NCI-H748 treated with DMSO at 0.1 percent for 48 hours (cell line): ENCODE measurements at regions not wholly inside any gene's neighbourhood (a gene's known extent, or its start where the extent isn't known, plus 50 kb on each side); places are given as distances from the start of the nearest gene placed in this dataset.
"Not testable (repeated sequence)": the region's sequence is repeated elsewhere in the genome, so short reads cannot be mapped to it uniquely, and the experiment has no call there.

Experiments
- DNase-seq: peaks from one replicate; lab custom pipeline; 2025; lab: John Stamatoyannopoulos, UW

DNA sequence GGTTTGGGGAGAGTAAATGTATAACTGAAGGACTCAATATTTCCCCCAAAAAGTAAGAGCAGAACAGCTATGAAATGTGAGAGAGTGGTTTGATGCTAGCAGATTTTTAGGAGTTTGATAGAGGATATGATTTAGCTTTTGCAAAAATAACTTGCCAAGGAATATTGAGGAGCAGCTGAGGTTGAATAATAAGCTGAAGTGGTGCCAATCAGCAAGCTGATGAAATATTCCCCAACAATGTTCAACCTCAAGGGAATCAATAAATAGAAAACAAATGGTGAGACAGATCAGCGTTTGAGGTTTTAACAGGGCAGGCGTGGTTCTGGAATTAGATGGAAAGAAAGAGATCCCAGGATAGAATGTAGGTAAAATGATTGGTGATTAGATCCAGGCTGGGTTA, 413.4 kb upstream of the ADAMTS5 start:
- no peak for DNase-seq

- DNase-seq = no peak
These were observed 412.5 kb upstream of the ADAMTS5 start for GRCh38 chr21:27379354-27379753.

DNA sequence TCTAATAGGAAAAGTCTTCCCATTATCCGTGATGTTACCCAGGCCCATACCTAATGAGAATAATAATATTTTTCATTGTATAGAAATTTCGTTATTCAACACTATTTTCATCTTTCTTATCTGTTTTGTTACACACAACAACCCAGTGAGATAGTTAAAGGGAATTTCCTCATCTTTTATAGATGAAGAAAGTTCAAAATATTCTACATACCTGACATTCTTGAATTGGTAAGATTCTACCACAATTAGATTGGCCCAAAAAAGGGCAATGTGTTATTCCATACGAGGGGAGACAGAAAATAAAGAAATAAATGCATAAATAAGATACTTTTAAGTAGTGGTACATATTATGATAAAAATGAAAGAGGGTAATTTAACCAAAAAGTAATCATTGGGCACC, 405.5 kb upstream of the ADAMTS5 start:
- no peak for DNase-seq

- DNase-seq = no peak
These were observed 405.1 kb upstream of the ADAMTS5 start for GRCh38 chr21:27371975-27372331.

DNA sequence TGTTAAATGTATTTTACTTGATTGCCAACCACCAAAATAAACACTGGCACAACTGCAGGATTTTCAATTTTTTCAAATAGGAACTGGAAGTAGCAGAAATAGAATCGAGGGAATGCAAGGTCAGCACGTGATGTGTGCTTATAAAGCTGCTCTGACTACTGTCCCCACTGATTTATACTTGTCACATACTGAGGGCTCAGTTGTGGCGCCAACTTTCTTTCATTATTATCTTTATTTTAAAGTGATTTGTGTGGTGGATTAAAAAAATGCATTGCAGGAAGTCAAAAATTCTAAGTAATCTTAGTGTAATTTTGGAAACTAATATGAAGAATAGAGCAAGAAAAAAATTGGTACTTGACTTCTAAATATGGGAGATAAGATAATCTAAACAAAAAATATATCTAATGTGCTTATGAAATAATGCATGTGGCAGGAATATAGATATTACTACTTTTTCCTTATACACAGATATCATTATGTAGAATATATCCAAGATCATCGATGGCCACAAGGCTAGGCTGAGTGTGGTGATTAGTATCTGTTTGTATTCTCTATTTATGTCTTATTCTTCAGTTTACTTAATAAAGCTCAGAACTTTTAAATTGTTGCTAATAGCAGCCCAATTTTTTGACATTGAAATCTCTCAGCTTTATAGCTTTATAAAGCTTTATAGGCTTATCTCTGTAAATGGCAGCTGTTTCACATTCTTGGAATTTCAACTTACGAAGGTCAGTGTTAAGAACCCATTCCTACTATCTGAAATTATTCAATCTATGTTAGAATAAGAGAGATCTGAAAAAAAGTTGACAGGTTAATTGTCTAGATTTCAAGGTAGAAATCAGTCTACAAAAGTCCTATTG, 404.5 kb upstream of the ADAMTS5 start:
- no peak for DNase-seq

DNA sequence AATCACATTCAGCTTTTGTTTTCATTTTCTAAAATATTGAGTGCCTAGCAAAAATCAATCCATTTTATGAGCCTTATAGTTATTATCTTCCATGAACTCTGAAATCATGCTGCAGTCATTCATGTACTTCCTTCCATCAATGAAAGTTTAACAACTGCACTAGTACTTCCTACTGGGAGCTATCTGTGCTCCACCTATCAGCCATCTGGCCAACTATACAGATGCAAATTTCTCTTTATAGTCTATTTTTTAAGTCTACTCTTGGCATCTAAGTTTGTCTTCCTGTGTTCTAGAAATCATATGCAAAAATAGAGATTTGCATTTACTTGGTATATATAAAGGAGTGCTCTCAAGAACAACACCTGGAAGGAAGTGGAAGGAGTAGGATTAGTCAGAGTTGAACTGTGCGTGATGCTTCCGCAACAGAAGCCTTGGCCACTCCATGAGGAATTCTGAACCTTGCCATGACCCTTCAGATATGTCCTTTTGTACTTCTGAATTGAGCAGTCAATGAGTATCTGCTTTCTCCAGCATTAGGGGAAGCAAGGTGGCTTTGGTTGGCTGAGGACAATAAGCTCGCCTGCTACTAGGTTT, 403.2 kb upstream of the ADAMTS5 start:
- DNase-seq = no peak

- DNase-seq = no peak
These were observed 402.3 kb upstream of the ADAMTS5 start for GRCh38 chr21:27369234-27369633.

DNA sequence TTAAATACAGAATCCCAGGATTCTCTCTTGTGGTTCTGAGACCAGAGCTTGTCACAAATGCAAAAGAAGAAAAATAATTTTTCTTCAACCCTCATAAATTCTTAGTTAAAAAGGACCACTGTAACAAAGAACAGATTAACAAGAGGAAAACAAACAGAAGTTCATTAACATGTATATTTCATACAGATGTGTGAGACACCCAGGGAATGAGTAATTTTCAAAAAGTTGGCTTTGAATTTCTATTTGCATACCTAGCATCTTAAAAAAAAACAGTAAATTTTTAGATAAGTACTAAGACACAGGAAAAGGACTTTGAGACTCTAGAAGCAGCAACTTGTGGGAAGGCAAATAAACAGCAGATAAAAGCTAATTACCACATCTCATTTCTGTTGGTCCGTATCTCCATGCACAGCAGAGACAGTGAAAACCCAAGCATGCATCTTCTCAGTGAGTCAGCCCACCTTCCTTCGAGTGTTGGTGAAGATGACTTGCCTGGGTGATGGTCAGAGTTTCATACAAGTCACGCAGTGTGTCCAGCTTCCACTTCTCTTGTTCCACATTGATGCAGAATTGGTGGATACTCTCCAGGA, 399.9 kb upstream of the ADAMTS5 start:
- DNase-seq = no peak

DNA sequence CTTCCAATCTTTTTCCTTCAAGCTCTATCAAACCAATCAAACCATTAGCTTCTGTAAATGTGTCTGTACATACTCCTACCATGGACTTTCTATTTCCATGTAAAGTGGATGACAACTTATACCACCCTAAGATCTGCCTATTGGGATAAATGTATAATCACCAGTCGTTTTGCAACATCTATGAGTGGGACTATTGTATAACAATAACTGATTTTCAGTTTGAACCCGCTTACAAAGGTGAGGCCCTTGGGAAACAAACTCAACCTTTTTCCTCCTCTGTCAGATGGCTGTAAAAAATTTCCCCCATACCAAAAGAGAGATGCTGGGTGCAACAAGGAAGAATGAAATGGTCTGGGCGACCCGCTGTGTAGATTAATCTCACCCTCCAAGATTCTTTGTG, 399.1 kb upstream of the ADAMTS5 start:
- DNase-seq = no peak

GRCh38 chr21:27365394-27365793, 398.5 kb upstream of the ADAMTS5 start:
- DNase-seq = no peak

GRCh38 chr21:27363719-27364477, 397.0 kb upstream of the ADAMTS5 start:
- DNase-seq = no peak

- DNase-seq = no peak
These were observed 395.4 kb upstream of the ADAMTS5 start for GRCh38 chr21:27362249-27362648.

DNA sequence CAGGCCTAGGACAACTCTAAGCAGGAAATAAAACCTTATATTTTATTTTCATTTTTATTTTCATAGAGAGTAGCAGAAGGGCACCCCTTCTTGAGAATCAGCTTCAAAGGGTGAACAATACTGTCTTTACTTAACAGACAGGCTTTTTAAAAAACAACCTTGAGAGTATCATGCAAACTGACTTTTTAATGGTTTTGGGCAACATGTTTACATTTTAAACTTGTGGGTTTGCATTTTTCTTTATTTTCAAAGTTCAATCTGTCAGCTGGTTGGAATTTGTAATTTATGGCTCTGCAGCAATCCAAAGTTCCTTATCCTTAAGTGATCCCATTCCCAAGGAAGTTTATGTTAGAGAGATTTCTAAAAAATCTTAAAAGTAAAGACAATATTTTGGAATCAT, 392.3 kb upstream of the ADAMTS5 start:
- no peak for DNase-seq

DNA sequence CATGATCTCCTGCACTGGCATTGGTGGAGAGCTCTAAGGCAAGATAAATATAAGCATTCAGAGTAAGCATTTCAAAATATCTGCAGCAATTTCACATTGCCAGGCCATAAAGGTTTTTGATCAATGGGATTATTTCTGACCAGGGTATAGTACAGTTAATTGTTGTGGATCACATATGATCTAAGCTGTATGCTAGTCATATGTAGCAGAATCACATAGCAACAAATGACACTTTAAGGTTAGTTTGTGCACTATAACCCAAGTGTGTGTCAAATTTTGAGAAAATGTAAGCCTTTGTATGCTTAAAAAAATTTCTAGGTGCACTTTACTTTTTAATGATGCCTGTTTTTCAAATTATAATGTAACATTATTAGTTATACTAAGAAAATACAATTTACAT, 386.0 kb upstream of the ADAMTS5 start:
- DNase-seq = no peak

DNA sequence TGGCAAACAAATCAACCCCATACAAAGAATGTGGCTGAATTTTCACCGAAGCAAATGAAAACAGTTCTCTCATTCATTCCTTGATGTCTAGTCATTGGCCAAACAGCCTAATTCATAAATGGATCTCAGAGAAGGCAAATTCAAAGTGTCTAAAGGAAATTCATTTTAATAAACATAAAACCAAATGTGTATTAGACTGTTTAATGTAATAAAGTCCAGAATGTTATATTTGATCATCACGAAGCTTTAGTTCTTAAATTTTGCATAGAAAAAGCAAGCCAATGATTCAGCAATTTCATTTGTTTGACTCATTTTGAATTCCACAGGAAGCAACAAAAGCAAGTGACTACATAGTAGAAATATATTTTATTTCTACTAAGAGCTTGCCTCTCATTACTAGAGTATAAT, 379.2 kb upstream of the ADAMTS5 start:
- no peak for DNase-seq

DNA sequence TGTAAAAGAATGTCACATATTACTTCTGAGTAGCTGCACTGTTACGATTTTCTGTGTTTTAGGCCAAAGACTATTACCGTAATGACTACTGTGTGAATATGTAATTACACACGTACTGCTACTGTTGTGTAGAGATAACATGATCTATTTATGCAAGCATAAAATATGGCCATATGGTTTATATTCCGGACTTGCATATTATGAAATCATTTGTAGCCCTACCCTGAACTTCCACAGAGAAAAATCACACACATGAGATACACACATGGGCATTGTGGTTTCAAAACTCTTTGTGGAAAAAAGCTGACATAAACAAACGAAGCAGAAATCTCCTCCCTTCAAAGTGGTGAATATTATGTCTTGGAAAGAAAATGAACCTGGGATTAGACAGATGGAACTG, 373.0 kb upstream of the ADAMTS5 start:
- DNase-seq = no peak

DNA sequence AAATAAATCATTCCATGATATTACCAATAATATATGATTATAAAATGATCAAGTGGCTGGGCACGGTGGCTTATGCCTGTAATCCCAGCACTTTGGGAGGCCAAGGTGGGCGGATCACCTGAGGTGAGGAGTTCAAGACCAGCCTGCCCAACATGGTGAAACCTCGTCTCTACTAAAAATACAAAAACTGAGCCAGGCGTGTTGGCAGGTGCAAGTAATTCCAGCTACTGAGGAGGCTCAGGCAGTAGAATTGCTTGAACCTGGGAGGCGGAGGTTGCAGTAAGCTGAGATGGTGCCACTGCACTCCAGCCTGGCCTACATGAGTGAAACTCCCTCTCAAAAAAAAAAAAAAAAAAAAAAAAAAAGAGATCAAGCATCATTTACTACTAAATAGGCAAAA, 371.1 kb upstream of the ADAMTS5 start:
- not testable (repeated sequence) for DNase-seq

DNA sequence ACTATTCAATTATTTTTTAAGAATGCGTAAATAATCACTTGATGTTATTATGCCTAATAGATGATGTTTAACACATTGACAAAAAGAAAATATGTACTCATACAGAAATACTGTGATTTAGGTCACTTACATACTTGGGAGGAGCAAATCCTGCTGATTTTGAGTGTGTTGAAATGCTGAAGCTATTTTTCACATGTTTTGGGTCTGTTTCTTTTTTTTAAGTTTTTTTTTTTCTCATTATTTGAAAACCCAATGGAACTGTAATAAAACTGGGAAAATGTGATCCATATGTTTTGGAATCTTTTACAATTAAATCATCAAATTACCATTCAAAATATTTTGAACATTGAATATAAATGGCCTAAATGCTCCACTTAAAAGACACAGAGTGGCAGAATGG, 366.2 kb upstream of the ADAMTS5 start:
- no peak for DNase-seq

- DNase-seq = no peak
These were observed 362.5 kb upstream of the ADAMTS5 start for GRCh38 chr21:27329255-27329851.

GRCh38 chr21:27326301-27326700, 359.4 kb upstream of the ADAMTS5 start:
- peak; percentile 1 for DNase-seq

DNA sequence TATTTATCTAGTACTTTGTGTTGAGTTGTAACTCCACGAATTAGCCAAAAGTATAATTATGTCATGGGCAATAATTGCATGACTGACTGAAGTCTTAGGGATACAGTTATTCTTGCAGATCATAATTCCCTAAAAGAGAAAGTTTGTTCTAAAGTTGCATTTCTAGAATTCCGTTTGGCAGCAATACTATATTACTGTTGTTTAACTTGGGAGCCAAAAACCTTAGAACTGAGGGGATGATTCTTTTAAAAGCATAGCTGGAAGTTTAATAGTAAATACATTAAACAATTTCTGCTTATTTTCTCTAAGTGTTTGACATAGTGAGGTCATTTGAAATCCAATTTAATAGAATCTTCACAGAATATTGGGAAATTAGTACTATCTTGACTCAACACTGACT, 356.4 kb upstream of the ADAMTS5 start:
- no peak for DNase-seq

- no peak for DNase-seq
These were observed 354.9 kb upstream of the ADAMTS5 start for GRCh38 chr21:27321791-27322190.
